HCEC 1CT (cell line): ENCODE measurements at regions not wholly inside any gene's neighbourhood (a gene's known extent, or its start where the extent isn't known, plus 50 kb on each side); places are given as distances from the start of the nearest gene placed in this dataset.
"Not testable (repeated sequence)": the region's sequence is repeated elsewhere in the genome, so short reads cannot be mapped to it uniquely, and the experiment has no call there.

Source experiments
- DNase-seq: peaks from one replicate; pipeline ENCODE4 v3.0.0-alpha.2; 2017

DNA sequence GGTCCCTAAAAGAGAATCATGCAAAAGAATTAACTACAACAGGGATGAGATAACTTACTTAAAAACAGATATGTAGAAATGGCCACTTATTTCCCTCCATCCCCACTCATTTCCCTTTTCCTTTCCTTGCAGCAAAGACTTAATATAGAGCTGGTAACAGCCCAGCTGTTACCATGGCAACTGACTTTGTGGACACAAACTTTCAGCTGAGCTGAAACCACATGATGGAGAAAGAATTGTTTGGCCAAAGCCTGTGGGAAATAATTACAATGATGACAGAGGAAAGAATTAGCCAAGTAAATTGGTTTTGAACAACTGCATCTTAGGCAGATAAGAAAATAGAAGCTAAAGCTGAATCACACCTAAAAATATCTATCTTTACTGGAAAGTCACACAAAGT lies 364.9 kb downstream of the GALC start:
- peak; percentile 9 for DNase-seq

DNA sequence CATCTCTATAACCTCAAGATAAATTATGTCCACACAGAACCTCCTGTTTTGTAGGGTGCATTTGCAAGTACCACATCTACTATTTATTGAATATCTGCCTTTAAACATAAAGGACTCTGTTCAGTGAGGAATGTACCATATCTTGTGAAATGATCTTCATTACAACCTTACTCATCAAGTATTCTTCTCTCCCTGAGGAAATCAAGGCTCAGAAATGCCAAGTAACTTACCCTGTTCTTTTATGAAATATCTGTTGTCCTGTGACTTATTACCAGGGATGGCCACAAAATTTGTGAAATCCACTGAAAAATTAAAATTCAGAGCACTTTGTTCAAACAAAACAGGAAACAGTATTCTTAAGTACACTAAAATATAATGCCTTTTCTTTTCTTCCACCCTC lies 366.7 kb downstream of the GALC start:
- DNase-seq = no peak

DNA sequence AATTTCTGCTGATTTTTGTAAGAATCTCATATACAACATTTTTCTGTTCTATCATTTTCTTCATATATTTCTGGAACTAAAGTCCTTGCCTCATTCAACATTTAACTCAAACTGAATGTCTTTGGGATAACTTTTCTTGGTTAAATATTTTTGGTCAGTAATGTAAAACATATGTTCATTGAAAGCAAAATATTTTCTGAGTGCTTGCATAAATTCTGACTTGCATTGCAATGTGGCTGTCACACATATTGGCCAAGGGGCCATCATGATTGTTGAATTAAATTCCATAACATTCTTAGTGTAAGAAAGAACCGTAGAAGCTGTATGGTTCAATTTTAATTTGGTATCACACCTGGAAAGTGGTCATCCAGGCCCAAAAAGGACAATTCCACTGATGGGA lies 369.4 kb downstream of the GALC start:
- DNase-seq = no peak

DNA sequence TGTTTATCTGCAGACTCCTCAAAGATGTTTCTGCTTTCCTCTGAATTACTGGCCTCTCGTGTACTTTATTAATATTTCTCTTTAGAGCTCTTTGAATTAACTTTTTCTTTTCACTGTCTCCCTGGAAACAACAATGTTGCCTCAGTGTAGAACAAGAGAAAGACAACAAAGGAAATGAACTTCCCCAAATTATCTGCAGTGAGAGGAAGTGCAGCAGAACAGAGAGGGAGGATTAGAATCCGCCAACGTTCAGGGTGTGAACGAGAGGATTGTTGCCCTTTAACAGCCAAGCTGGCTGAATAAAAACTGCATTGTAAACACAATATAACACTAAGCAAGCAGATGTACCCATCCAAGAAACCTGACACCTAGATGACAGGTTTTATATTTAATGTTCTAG lies 375.9 kb downstream of the GALC start:
- DNase-seq = no peak

DNA sequence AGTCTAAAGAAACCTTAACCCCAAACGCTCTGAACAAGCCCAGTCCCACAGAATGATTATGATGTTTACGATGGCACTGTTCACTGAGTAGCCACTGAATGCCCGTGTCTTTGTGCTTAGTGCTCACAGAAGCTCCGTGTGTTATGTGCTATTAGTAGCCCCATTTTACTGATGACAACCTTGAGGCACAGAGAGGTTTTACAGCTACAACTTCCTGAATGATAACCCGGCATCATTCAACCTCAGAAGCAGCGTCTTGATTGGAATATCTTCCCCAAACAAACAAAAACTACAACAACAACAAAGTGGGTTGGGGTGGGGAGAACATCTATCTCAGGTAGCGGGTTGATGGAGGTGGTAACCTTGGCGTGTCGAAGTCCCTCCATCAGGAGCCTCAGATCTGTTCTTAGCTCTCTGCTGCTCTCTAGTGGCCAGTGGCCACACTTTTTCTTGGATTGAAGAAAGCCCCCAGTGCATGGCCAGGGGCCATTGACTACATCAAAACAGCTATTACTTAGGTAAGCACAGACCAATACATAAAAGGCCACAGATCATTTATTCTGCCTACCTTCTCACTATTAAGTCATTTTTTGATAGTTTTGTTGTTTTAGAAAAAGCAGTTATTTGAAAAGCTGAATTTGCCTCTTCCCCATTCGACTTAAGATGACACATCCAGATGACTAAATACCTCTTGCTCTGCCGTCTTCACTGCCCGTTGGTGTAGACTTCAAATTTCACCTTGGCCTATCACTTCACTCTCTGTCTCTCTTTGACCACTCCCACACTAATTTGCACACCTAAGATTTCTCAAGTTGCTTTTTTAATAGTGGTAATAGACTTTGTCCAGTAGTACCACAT lies 376.9 kb downstream of the GALC start:
- peak; percentile 18 for DNase-seq

DNA sequence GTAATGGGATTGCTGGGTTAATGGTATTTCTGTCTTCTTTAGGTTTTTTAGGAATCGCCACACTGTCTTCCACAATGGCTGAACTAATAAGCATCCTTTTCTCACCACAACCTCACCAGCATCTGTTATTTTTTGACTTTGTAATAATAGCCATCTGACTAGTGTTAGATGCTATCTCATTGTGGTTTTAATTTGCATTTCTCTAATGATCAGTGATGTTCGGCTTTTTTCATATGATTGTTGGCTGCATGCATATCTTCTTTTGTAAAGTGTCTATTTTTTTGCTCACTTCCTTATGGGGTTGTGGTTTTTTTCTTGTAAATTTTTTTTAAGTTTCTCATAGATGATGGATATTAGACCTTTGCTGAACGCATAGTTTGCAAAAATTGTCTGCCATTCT lies 377.9 kb downstream of the GALC start:
- DNase-seq = no peak

DNA sequence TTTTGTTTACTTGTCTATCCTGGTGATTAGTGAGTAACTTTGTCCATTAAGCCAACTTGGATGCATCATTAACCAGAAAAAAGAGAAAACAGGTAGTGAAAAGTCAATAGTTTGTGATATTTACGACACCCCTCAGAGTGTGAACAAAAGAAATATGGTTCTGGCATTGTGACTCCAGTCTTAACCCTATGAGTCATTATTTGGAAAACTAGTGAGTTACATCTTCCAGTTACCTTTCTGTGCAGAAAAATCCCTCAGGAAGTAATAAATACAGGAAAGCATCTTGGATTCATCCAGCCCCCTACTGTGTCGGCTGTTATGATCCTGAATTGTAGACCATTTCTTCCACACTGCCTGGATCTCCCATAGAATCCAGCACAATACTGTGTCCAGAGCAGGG lies 379.1 kb downstream of the GALC start:
- DNase-seq = no peak

DNA sequence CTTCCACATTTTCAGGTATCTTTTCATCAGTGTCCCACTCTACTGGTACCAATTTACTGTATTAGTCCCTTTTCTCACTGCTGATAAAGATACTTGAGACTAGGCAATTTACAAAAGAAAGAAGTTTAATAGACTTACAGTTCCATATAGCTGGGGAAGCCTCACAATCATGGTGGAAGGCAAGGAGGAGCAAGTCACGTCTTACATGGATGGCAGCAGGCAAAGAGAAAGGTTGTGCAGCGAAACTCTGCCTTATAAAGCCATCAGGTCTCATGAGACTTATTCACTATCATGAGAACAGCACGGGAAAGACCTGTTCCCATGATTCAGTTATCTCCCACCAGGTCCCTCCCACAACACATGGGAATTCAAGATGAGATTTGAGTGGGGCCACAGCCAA lies 385.9 kb downstream of the GALC start:
- not testable (repeated sequence) for DNase-seq

DNA sequence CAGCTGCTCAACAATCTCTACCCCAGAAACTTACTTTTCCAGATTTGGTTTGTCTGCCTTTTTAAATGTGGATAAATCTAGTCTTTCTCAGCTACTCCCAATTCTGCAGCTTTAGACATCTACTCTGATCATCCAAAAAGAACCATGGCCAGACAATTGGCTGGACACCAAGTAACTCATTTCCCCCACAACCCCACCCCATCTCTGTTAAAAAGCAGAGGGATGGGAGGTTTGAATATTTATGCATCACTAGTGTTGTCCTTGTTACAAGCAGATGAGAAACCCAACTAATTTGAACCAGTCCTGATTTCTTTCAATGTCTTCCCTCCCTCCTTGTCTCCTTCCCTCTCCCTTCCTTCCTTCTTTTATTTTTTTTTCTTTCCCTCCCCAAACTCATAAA lies 391.9 kb downstream of the GALC start:
- no peak for DNase-seq

DNA sequence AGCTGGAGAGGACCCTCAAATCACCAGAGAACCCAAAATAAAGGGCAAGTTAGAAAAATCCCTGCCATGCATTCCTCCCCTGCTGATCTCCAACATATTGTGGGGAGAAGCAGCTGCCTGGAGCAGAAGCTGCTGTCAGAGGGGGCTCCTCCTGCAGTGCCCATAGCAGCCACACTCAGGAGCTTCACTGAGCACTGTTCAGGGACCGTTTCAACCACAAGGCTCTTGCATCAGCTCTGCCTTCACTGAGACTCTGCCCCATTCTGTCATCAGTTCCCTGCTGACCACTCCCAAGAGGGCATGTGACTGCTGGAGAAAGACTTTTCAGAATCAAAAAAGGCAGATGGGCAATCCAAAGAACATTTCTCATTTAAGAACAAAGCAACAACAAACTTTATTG lies 392.7 kb downstream of the GALC start:
- DNase-seq = no peak

DNA sequence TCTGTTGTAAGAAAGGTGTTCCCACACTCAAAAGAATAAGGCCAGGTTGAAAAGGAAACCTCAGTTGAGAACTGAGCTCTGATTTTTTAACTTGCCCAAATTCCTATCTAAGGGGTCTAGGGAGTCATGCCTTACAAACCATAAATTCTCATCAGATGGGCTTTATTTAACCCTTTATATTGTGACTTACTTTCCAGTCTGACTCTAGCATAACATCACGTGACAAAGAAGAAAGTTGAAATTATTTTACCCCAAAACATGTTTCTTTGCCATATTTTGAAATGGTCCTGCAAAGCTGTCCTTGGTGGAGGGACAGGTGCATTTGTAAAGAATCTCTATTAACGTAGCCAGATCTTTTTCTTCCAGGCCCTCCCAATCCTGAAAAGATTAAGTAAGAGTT lies 411.7 kb downstream of the GALC start:
- no peak for DNase-seq

DNA sequence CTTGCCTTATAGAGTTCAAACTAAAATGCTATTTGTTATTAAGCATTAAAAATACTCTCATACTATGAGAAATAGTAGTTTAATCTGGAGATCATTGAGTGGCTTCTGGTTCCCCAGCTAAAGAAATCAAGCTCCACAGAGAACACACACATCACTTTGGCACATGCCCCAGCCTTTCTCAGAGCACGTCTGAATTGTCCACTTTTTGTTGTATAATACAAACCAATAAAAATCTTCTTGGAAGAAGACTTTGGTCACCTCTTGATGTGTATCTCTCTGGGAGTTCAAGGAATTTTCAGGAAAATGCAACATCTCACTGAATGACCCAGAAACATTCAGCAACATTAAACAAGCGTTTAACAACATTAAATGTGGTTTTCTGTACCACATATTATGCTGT lies 413.9 kb downstream of the GALC start:
- DNase-seq = no peak

DNA sequence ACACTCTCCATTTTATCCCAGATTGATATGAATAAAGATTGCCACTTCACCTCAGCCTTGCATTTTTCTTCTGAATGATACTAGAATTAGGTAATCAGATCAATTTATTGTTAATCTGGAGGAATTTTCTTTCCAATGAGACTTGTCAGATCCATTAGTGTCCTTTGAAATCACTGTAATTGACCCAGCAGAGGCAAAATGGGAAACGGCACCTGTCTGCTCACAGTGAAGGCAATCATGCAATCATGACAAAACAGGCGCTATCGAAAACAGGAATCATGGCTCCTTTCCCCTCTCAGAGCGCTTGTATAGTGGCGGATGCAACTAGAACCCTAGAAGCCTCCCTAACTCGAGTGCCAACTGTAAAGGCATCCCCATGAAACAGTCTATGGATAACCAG lies 417.6 kb downstream of the GALC start:
- no peak for DNase-seq

DNA sequence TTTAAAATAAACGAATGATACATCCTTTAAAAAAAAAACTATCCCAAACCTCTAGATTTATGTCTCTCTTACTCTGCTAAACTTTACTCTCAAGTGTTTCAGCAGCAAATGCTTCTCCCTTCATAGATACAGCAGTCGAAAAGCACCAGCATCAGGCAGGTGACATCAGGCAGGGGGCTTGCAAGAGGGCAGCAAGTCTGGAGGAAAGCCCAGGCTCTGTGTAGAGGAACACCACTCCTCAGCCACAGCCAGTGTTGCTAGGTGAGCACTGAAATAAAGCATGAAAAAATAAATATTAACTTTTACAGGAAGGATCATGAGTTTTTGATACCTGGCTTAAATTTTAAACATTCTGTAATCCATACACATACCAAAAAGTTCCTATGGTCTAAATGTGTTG lies 419.4 kb downstream of the GALC start:
- DNase-seq = no peak

DNA sequence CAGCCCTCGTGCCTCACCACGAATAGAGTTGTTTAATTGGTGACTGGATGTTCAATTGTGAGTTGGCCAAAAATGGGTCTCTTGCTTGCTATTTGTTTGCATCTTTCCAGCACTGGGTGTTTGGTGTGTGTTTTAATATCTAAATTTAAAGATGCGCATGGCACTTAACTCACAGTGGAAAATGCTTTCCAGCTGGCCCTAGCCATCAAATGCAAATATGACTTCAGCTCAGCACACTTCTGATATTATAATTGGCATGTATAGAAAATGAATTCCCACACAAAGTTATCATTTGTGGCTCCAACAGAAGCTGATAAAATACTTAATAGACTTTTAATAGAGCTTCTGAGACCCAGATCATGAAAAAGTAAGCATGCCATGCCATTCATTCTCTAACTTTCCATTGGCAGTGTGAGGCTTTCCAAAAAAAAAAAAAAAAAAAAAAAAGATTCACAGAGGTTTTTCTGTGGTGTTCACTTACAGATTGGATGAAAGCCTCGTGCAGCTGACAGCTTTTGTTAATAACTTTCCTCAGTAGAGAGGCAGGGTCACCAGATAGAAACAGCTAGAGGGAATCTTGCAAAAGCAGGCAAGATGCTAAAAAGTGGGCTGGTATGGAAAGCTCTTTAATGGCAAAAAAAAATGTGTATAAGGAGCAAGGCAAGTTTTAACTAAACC lies 425.2 kb downstream of the GALC start:
- DNase-seq = no peak

DNA sequence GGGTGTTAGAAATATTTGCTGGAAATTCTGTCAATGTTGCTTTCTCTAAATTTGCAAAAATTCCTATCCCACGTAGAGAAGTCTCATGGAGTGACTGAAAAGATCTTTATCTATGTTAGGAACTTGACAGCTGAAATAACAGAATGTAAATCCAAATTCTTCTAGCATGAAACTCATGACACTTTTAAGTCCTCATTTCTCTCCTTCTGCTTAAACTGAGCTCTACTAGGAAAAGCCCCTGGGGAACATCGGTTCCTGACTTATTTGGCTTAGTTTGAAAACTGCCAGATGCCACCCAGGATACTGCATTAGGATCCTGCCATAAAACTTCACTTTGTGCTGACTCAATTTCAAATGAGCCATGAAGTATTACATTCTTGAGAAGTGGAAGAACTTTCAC lies 426.0 kb downstream of the GALC start:
- peak; percentile 30 for DNase-seq

DNA sequence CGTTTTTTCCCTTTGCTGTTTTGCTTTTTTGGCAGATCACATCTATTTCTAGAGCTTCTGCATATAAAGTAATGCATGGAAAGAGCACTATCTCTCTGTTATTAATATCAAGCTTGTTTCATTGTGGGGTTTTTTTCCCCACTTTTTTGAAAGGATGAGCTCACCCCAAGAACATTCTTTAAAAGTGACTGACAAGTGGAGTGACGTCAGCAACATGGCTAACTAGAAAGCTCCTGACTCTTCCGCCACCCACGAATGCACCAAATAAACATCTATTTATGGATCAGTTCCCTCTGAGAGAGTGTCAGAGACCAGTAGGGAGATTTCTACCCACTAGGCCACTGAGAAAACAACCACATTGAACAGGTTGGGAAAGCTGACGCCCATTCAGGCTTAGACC lies 445.4 kb downstream of the GALC start:
- DNase-seq = peak; percentile 7

DNA sequence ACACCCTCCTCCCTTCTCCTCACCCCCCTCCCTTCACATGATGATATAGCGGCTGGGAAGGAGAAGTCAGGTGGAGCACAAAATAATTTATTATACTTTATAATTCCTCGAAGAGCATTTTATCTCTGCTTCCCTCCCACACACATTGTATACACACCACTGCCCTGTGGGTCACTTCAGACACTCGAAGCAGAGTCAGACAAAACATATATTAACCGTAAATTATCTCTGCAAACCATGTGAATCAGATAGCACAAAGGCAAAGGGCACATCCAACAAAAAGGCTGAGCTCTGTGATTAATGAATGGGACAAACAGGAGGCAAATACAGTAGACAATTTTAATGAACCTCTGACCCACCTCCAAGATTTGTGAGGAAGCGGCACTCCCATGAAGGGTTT lies 450.7 kb downstream of the GALC start:
- no peak for DNase-seq

DNA sequence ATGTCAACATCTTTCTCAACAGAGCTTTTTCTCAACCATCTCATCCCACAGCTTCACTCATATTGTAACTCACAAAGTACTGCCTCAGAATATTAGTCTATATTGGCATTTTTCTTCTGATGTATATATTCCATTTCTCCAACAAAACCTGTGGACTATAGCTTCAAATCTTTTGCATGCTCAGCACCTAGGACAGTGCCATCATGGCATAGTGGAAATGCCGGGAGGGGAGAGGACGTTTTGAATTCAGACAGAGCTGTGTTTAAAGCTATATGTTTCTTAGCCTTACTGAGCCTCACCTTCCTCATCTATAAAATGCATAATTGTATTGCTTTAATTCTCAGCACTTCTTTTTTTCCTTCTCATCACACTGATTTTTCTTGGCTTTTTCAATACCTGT lies 452.6 kb downstream of the GALC start:
- DNase-seq = no peak

DNA sequence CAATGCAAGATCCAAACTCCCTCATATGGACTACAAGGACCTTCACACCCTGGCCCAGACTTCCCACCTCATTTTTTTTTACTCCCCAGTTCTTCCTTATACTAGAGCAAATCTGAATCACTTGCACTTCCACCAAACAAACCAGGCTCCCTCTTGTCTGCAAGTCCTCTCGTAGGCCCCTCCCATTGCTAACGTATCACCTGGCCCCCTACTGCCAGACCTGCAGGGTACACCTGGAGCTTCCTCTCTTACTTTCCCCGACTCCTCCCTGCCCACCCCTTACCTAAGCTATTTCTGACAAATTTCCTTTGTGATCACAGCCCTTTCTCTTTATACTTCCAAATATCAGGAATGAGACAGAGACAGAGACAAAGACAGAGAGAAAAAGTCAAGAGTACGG lies 463.9 kb downstream of the GALC start:
- DNase-seq = no peak

DNA sequence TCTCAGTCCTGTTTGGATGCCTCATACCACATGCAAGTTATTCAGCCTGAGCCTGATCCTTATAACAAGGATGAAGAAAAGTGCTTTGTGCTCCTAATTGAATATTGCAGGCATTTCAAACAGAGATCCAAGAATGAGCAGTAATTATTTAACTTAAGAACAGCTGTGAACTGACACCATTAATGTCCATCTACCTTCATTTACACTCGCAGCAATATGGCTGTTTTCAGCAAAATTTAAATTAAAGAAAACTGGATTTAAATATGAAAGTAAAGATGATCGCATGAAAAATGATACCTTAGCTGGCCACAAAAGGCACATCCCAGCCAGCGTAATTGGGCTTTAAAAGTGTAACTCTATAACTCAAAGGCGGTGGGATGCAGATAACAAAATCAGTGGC lies 466.3 kb downstream of the GALC start:
- no peak for DNase-seq

DNA sequence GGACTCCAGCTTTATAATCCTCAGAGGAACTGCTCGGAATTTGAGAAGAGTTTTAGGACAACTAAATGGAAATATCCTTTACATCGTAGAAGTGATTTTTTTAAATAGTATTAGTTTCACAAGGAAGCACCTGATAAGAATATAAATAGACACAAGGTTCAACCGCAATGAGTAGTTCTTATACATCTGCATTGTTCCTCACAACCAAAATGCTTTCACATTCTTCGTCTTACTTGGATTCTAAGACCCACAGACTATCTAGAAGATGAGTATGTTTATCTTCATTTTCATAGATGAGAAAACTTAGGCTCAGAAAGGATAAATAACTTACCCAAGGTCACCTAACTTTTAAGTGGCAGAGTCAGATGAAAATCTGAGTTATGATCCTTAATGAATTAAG lies 469.0 kb downstream of the GALC start:
- DNase-seq = no peak

DNA sequence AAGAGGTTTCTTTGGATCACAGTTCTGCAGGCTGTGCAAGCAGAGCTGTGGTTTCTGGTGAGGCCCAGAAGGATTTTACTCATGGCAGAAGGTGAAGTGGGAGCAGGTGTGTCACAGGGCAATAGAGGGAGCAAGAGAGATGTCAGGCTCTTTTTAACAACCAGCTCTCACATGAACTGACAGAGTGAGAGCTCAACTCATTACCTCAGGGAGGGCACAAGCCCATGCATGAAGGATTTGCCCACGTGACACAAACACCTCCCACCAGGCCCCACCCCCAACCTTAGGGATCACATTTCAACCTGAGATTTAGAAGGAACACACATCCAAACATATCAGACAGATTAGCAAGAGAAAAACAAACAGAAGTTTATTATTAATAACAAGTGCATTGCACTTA lies 470.4 kb downstream of the GALC start:
- no peak for DNase-seq

DNA sequence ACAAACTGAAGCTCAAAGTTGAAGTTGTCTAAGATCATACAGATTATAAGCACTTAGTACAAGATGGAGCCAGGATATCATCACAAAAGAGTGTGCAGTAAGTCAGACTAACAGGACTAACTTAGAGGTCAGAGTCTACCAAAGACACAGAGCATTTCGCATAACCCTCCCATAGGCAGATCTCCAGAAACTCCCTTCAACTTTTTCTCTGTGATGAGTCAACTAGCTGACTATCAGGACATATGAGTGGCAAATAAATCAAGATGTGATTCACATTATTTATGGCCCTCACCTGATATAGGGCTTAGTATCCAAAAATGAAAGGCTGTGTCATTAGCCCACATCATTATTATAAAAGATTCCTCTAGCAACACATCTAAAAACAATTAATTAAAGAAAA lies 484.6 kb downstream of the GALC start:
- DNase-seq = peak; percentile 48

DNA sequence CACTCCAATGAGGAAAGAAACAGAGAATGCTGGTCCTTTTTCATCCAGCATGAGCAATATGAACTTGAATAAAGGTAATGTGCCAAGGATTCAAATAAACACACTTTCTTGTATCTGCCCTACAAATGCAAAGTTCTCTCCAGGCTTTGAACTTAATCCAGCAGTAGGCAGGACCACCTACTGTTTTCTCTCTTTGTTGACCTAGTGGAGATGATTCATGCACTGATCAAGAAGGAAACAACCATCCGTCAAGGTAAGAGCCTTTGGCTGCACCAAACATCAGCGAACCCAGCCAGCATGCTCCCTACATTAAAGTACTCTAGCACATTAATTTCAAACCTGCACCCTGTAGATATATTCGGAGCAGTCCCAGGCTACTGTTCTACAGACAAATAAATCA lies 489.3 kb downstream of the GALC start:
- no peak for DNase-seq
